Large intestine (tissue), 3 donors: ENCODE measurements at regions not wholly inside any gene's neighbourhood (a gene's known extent, or its start where the extent isn't known, plus 50 kb on each side); places are given as distances from the start of the nearest gene placed in this dataset.

Experiments used
- DNase-seq, 2 donors: peaks; one replicate each; pipeline versions ENCODE4 v3.0.0 to v3.0.0-alpha.2; 2013
- H3K27ac ChIP-seq: one replicate; pipeline ENCODE4 v1.5.1; 2013; ENCODE audit warnings: low read length
- H3K27me3 ChIP-seq: 2 replicates; pipeline ENCODE4 v1.6.1; 2013; ENCODE audit warnings: low read length; ENCODE audit not compliant: control insufficient read depth, insufficient read depth
- H3K36me3 ChIP-seq: 2 replicates; pipeline ENCODE4 v1.6.1; 2013; ENCODE audit warnings: low read length; ENCODE audit not compliant: control insufficient read depth, insufficient read depth
- H3K4me1 ChIP-seq: one replicate; pipeline ENCODE4 v1.6.1; 2013; ENCODE audit warnings: low read length; ENCODE audit not compliant: control insufficient read depth, insufficient read depth
- H3K4me3 ChIP-seq: one replicate; pipeline ENCODE4 v1.5.1; 2013; ENCODE audit warnings: low read length
- H3K9me3 ChIP-seq: one replicate; pipeline ENCODE4 v1.6.1; 2013; ENCODE audit warnings: mild to moderate bottlenecking, low read depth, low read length, moderate library complexity; ENCODE audit not compliant: control insufficient read depth
- WGBS: methylation state at CpG from one replicate; pipeline ENCODE4 v1.1.5; 2013; ENCODE audit warnings: low lambda C conversion rate; ENCODE audit not compliant: insufficient coverage; 5-methylcytosine and 5-hydroxymethylcytosine counted together

GRCh38 chr3:40867797-40868196, 331.5 kb upstream of the CTNNB1 start:
- no peak overlapping the region for H3K4me3 ChIP-seq
- WGBS, result no CpG with 5 or more reads among the region's 3 CpGs

GRCh38 chr3:40869013-40869412, 330.3 kb upstream of the CTNNB1 start:
- Histone ChIP-seq H3K27me3 (no peaks in the 10 kb centered on the region), H3K36me3 (no peaks in the 10 kb centered on the region), H3K4me1 (peaks cover 4% of the 10 kb centered on the region), H3K9me3 (no peaks in the 10 kb centered on the region), H3K27ac (no peak overlapping the region), H3K4me3 (no peak overlapping the region)
- WGBS, result no CpG with 5 or more reads among the region's 4 CpGs
- DNase-seq, result no peak

More at GRCh38 chr3:40867797-40868196, 331.5 kb upstream of the CTNNB1 start:
- no peak for DNase-seq
- no peaks in the 10 kb centered on the region for H3K36me3 ChIP-seq
- H3K27ac ChIP-seq, result no peak overlapping the region
- H3K9me3 ChIP-seq, result no peaks in the 10 kb centered on the region
- no peaks in the 10 kb centered on the region for H3K27me3 ChIP-seq
- peaks cover 3% of the 10 kb centered on the region for H3K4me1 ChIP-seq

GRCh38 chr3:40869939-40870338, 329.4 kb upstream of the CTNNB1 start:
- Histone ChIP-seq H3K4me1 (peaks cover 4% of the 10 kb centered on the region), H3K27me3 (no peaks in the 10 kb centered on the region), H3K36me3 (no peaks in the 10 kb centered on the region), H3K27ac (no peak overlapping the region), H3K9me3 (no peaks in the 10 kb centered on the region), H3K4me3 (no peak overlapping the region)
- WGBS, result no CpG with 5 or more reads among the region's 2 CpGs
- DNase-seq, result no peak

GRCh38 chr3:40871394-40871793, 327.9 kb upstream of the CTNNB1 start:
- Histone ChIP-seq H3K36me3 (no peaks in the 10 kb centered on the region), H3K9me3 (no peaks in the 10 kb centered on the region), H3K27ac (no peak overlapping the region), H3K4me3 (no peak overlapping the region), H3K27me3 (no peaks in the 10 kb centered on the region), H3K4me1 (peaks cover 4% of the 10 kb centered on the region)
- 38% methylated on average over 3 of the region's 4 CpGs for WGBS
- no peak for DNase-seq

- Histone ChIP-seq H3K4me1 (peaks cover 4% of the 10 kb centered on the region), H3K4me3 (no peak overlapping the region), H3K27me3 (no peaks in the 10 kb centered on the region), H3K27ac (no peak overlapping the region), H3K36me3 (no peaks in the 10 kb centered on the region), H3K9me3 (no peaks in the 10 kb centered on the region)
- no peak for DNase-seq
- 40% methylated on average over 1 of the region's 6 CpGs for WGBS
Measured at GRCh38 chr3:40872258-40872920, 326.9 kb upstream of the CTNNB1 start.

- no CpG with 5 or more reads among the region's 2 CpGs for WGBS
- Histone ChIP-seq H3K4me1 (peaks cover 4% of the 10 kb centered on the region), H3K27ac (no peak overlapping the region), H3K36me3 (no peaks in the 10 kb centered on the region), H3K9me3 (no peaks in the 10 kb centered on the region), H3K4me3 (no peak overlapping the region), H3K27me3 (no peaks in the 10 kb centered on the region)
- DNase-seq, result peak in 1 of 2 donors; percentile 51
Measured at GRCh38 chr3:40873476-40873875, 325.8 kb upstream of the CTNNB1 start.

- DNase-seq, result no peak
- Histone ChIP-seq H3K9me3 (no peaks in the 10 kb centered on the region), H3K4me1 (peaks cover 4% of the 10 kb centered on the region), H3K27ac (no peak overlapping the region), H3K36me3 (no peaks in the 10 kb centered on the region), H3K4me3 (no peak overlapping the region), H3K27me3 (no peaks in the 10 kb centered on the region)
- no CpG with 5 or more reads among the region's 6 CpGs for WGBS
Measured at GRCh38 chr3:40873934-40874699, 325.2 kb upstream of the CTNNB1 start.

GRCh38 chr3:40875581-40875980, 323.7 kb upstream of the CTNNB1 start:
- H3K36me3 ChIP-seq, result no peaks in the 10 kb centered on the region
- WGBS, result no CpG with 5 or more reads among the region's 1 CpG
- H3K4me3 ChIP-seq, result no peak overlapping the region
- no peak overlapping the region for H3K27ac ChIP-seq
- no peaks in the 10 kb centered on the region for H3K27me3 ChIP-seq
- no peaks in the 10 kb centered on the region for H3K9me3 ChIP-seq
- H3K4me1 ChIP-seq, result peaks cover 4% of the 10 kb centered on the region
- DNase-seq, result no peak

- H3K27me3 ChIP-seq, result no peaks in the 10 kb centered on the region
- H3K27ac ChIP-seq, result no peak overlapping the region
- WGBS, result 100% methylated on average over 3 of the region's 5 CpGs
- H3K9me3 ChIP-seq, result no peaks in the 10 kb centered on the region
- H3K4me1 ChIP-seq, result peaks cover 4% of the 10 kb centered on the region
- DNase-seq, result no peak
- H3K36me3 ChIP-seq, result no peaks in the 10 kb centered on the region
- no peak overlapping the region for H3K4me3 ChIP-seq
Measured at GRCh38 chr3:40876009-40876408, 323.3 kb upstream of the CTNNB1 start.

GRCh38 chr3:40876496-40876895, 322.8 kb upstream of the CTNNB1 start:
- Histone ChIP-seq H3K4me3 (no peak overlapping the region), H3K27ac (no peak overlapping the region), H3K4me1 (peaks cover 4% of the 10 kb centered on the region), H3K36me3 (no peaks in the 10 kb centered on the region), H3K27me3 (no peaks in the 10 kb centered on the region), H3K9me3 (no peaks in the 10 kb centered on the region)
- DNase-seq, result no peak
- no CpG with 5 or more reads among the region's 2 CpGs for WGBS
